HG03457 (cell line): ENCODE measurements at regions not wholly inside any gene's neighbourhood (a gene's known extent, or its start where the extent isn't known, plus 50 kb on each side); places are given as distances from the start of the nearest gene placed in this dataset.

ENCODE experiments used
- ATAC-seq: cut with Tn5 transposase; IDR thresholded peaks from one replicate; pipeline ENCODE4 v1.9.1; 2021; ENCODE audit warnings: moderate number of reproducible peaks; ENCODE audit not compliant: unreplicated experiment

- peak; percentile 29 for ATAC-seq
These were observed 50.6 kb upstream of the SMNDC1 start for GRCh38 chr10:110355141-110355831.

GRCh38 chr10:110355922-110356627 is 51.4 kb upstream of the SMNDC1 start:
- ATAC-seq = peak; percentile 7

GRCh38 chr10:110356628-110357245 is 52.0 kb upstream of the SMNDC1 start:
- ATAC-seq = peak; percentile 72

- peak; percentile 18 for ATAC-seq
These were observed 52.6 kb upstream of the SMNDC1 start for GRCh38 chr10:110357252-110357780.

- no peak for ATAC-seq
These were observed 53.2 kb upstream of the SMNDC1 start for GRCh38 chr10:110357871-110358270.

GRCh38 chr10:110358278-110358677 is 53.6 kb upstream of the SMNDC1 start:
- ATAC-seq = no peak

GRCh38 chr10:110358869-110359629 is 54.3 kb upstream of the SMNDC1 start:
- no peak for ATAC-seq

GRCh38 chr10:110360857-110361474 is 56.2 kb upstream of the SMNDC1 start:
- no peak for ATAC-seq

- ATAC-seq = no peak
These were observed 57.2 kb upstream of the SMNDC1 start for GRCh38 chr10:110361800-110362456.

- no peak for ATAC-seq
These were observed 59.1 kb upstream of the SMNDC1 start for GRCh38 chr10:110363572-110364411.

- no peak for ATAC-seq
These were observed 59.8 kb upstream of the SMNDC1 start for GRCh38 chr10:110364531-110364937.

GRCh38 chr10:110365356-110366143 is 60.8 kb upstream of the SMNDC1 start:
- no peak for ATAC-seq

- no peak for ATAC-seq
These were observed 61.9 kb upstream of the SMNDC1 start for GRCh38 chr10:110366635-110367034.

- ATAC-seq = peak; percentile 58
These were observed 63.3 kb upstream of the SMNDC1 start for GRCh38 chr10:110368002-110368401.

- no peak for ATAC-seq
These were observed 63.8 kb upstream of the SMNDC1 start for GRCh38 chr10:110368556-110368955.

GRCh38 chr10:110370006-110370405 is 65.3 kb upstream of the SMNDC1 start:
- no peak for ATAC-seq

GRCh38 chr10:110372656-110373055 is 67.9 kb upstream of the SMNDC1 start:
- no peak for ATAC-seq

GRCh38 chr10:110373059-110373458 is 68.3 kb upstream of the SMNDC1 start:
- no peak for ATAC-seq
